Fibroblast of lung (primary cell): ENCODE measurements at regions not wholly inside any gene's neighbourhood (a gene's known extent, or its start where the extent isn't known, plus 50 kb on each side); places are given as distances from the start of the nearest gene placed in this dataset.

Experiments
- DNase-seq, 2 donors: peaks; one replicate each; pipeline versions ENCODE4 v3.0.0 to v3.0.0-alpha.2; 2010; ENCODE audit warnings: low read depth in 2 of 2
- H2AFZ ChIP-seq: 2 replicates; pipeline ENCODE4 v1.5.1; 2012; ENCODE audit warnings: low read length, control low read depth, inconsistent platforms
- H3K27ac ChIP-seq: 2 replicates; pipeline ENCODE4 v1.5.1; 2011; ENCODE audit warnings: low read length, control low read depth; ENCODE audit not compliant: insufficient read depth
- H3K27me3 ChIP-seq: 2 replicates; pipeline ENCODE4 v1.5.1; 2011; ENCODE audit warnings: mild to moderate bottlenecking, low read length; ENCODE audit not compliant: control insufficient read depth, insufficient read depth
- H3K36me3 ChIP-seq: 2 replicates; pipeline ENCODE4 v1.5.1; 2011; ENCODE audit warnings: low read length; ENCODE audit not compliant: control insufficient read depth, insufficient read depth
- H3K4me1 ChIP-seq: 2 replicates; pipeline ENCODE4 v1.5.1; 2011; ENCODE audit warnings: low read length; ENCODE audit not compliant: control insufficient read depth, insufficient read depth; ENCODE audit errors: extremely low read depth
- H3K4me2 ChIP-seq: 2 replicates; pipeline ENCODE4 v1.5.1; 2011; ENCODE audit warnings: low read length, control low read depth; ENCODE audit not compliant: insufficient read depth; ENCODE audit errors: extremely low read depth
- H3K4me3 ChIP-seq, 4 experiments: fragments of 200-600 bp in 1 of 4; sonication (generic) in 1 of 4; replicated peaks in 1 of 4; 2 replicates each; pipeline ENCODE4 v1.5.1; 2011 to 2016; ENCODE audit warnings: low read length in 4 of 4, low read depth in 3 of 4, mild to moderate bottlenecking in 3 of 4, control low read depth in 2 of 4, inconsistent platforms in 1 of 4, mixed read lengths in 1 of 4; ENCODE audit not compliant: insufficient read depth in 1 of 4; ENCODE audit errors: control extremely low read depth in 1 of 4
- H3K79me2 ChIP-seq: 2 replicates; pipeline ENCODE4 v1.5.1; 2012; ENCODE audit warnings: mild to moderate bottlenecking, low read length, inconsistent platforms; ENCODE audit not compliant: control insufficient read depth, insufficient read depth
- H3K9ac ChIP-seq: 2 replicates; pipeline ENCODE4 v1.5.1; 2011; ENCODE audit warnings: mild to moderate bottlenecking, low read length, control low read depth; ENCODE audit not compliant: insufficient read depth
- H3K9me3 ChIP-seq: 2 replicates; pipeline ENCODE4 v1.5.1; 2012; ENCODE audit warnings: low read depth, low read length; ENCODE audit not compliant: control insufficient read depth, insufficient read depth
- H4K20me1 ChIP-seq: 2 replicates; pipeline ENCODE4 v1.5.1; 2011; ENCODE audit warnings: low read length; ENCODE audit not compliant: control insufficient read depth, insufficient read depth; ENCODE audit errors: extremely low read depth
- CTCF ChIP-seq, 2 donors: IDR thresholded peaks in 1 of 2; conservative IDR thresholded peaks in 1 of 2; 1 replicate in 1 of 2; 2 replicates in 1 of 2; pipeline ENCODE4 v1.5.1; 2011 to 2012; ENCODE audit warnings: low read length in 2 of 2, control low read depth in 1 of 2, inconsistent platforms in 1 of 2, low read depth in 1 of 2, mild to moderate bottlenecking in 1 of 2
- EZH2 ChIP-seq: IDR thresholded peaks from 2 replicates; pipeline ENCODE4 v1.5.1; 2012; ENCODE audit warnings: low read length, control low read depth, mild to moderate bottlenecking; ENCODE audit errors: missing control alignments

GRCh38 chr12:102551186-102551585 lies 70.8 kb upstream of the IGF1 start:
- H3K4me2 ChIP-seq = no peak overlapping the region
- H3K27ac ChIP-seq = no peak overlapping the region
- H3K27me3 ChIP-seq = no peaks in the 10 kb centered on the region
- TF ChIP-seq EZH2 = no peak
- TF ChIP-seq CTCF (conservative IDR thresholded peaks at IDR 0.05 in 1 of 2, IDR thresholded peaks at IDR 0.05 in 1 of 2; ENCODE audit: low read depth in 1 of 2, low read length in 2 of 2) = no peak
- no peaks in the 10 kb centered on the region for H4K20me1 ChIP-seq
- H3K36me3 ChIP-seq = no peaks in the 10 kb centered on the region
- H2AFZ ChIP-seq = no peak overlapping the region
- no peak for DNase-seq
- H3K79me2 ChIP-seq = no peaks in the 10 kb centered on the region
- H3K4me1 ChIP-seq = no peaks in the 10 kb centered on the region
- H3K9me3 ChIP-seq = no peaks in the 10 kb centered on the region
- no peak overlapping the region for H3K4me3 ChIP-seq
- no peak overlapping the region for H3K9ac ChIP-seq

- TF ChIP-seq EZH2 = no peak
- Histone ChIP-seq H3K27me3 (no peaks in the 10 kb centered on the region), H4K20me1 (no peaks in the 10 kb centered on the region), H3K79me2 (no peaks in the 10 kb centered on the region), H3K9ac (no peak overlapping the region), H3K36me3 (no peaks in the 10 kb centered on the region), H3K4me1 (no peaks in the 10 kb centered on the region), H3K4me2 (no peak overlapping the region), H3K9me3 (no peaks in the 10 kb centered on the region), H2AFZ (no peak overlapping the region), H3K4me3 (no peak overlapping the region), H3K27ac (no peak overlapping the region)
- no peak for DNase-seq
Measured at GRCh38 chr12:102549691-102550090, 69.3 kb upstream of the IGF1 start.

GRCh38 chr12:102548543-102548942 lies 68.2 kb upstream of the IGF1 start:
- no peaks in the 10 kb centered on the region for H3K4me1 ChIP-seq
- no peak overlapping the region for H3K4me2 ChIP-seq
- H3K9me3 ChIP-seq = no peaks in the 10 kb centered on the region
- no peak overlapping the region for H2AFZ ChIP-seq
- no peak for TF ChIP-seq EZH2
- no peak for TF ChIP-seq CTCF (conservative IDR thresholded peaks at IDR 0.05 in 1 of 2, IDR thresholded peaks at IDR 0.05 in 1 of 2; ENCODE audit: low read depth in 1 of 2, low read length in 2 of 2)
- H3K9ac ChIP-seq = no peak overlapping the region
- no peak for DNase-seq
- H3K36me3 ChIP-seq = no peaks in the 10 kb centered on the region
- H3K27me3 ChIP-seq = no peaks in the 10 kb centered on the region
- H3K27ac ChIP-seq = no peak overlapping the region
- H4K20me1 ChIP-seq = no peaks in the 10 kb centered on the region
- H3K4me3 ChIP-seq = no peak overlapping the region
- no peaks in the 10 kb centered on the region for H3K79me2 ChIP-seq
